HUES64 (cell line): ENCODE measurements at regions not wholly inside any gene's neighbourhood (a gene's known extent, or its start where the extent isn't known, plus 50 kb on each side); places are given as distances from the start of the nearest gene placed in this dataset.

Experiments
- H3K27ac ChIP-seq: 2 replicates; pipeline ENCODE4 v1.7.0; 2013; ENCODE audit warnings: low read depth, low read length, inconsistent platforms
- H3K27me3 ChIP-seq: 2 replicates; pipeline ENCODE4 v1.6.1; 2013; ENCODE audit warnings: mild to moderate bottlenecking, low read length; ENCODE audit not compliant: insufficient read depth
- H3K36me3 ChIP-seq: 2 replicates; pipeline ENCODE4 v1.6.1; 2013; ENCODE audit warnings: mild to moderate bottlenecking, low read length; ENCODE audit not compliant: insufficient read depth
- H3K4me1 ChIP-seq: 2 replicates; pipeline ENCODE4 v1.6.1; 2013; ENCODE audit warnings: mild to moderate bottlenecking, low read length, moderate library complexity; ENCODE audit not compliant: insufficient read depth
- H3K4me3 ChIP-seq: 2 replicates; pipeline ENCODE4 v1.5.1; 2013; ENCODE audit warnings: mild to moderate bottlenecking, low read length, moderate library complexity
- H3K9ac ChIP-seq: 2 replicates; pipeline ENCODE4 v1.6.1; 2013; ENCODE audit warnings: mild to moderate bottlenecking, low read depth, low read length
- H3K9me3 ChIP-seq: 2 replicates; pipeline ENCODE4 v1.6.1; 2013; ENCODE audit warnings: low read depth, low read length; ENCODE audit not compliant: insufficient read depth
- WGBS: fragments of 150-250, 120-280 bp; methylation state at CpG from one replicate; pipeline ENCODE4 v1.1.7; 2013; ENCODE audit warnings: missing lambda C conversion rate; 5-methylcytosine and 5-hydroxymethylcytosine counted together

- H3K4me3 ChIP-seq, result no peak overlapping the region
- no peak overlapping the region for H3K9ac ChIP-seq
- 93% methylated on average over 2 of the region's 2 CpGs for WGBS
- H3K9me3 ChIP-seq, result no peaks in the 10 kb centered on the region
- no peak overlapping the region for H3K27ac ChIP-seq
- H3K36me3 ChIP-seq, result no peaks in the 10 kb centered on the region
- H3K27me3 ChIP-seq, result no peaks in the 10 kb centered on the region
- H3K4me1 ChIP-seq, result no peaks in the 10 kb centered on the region; the same call in 1 of the 2 replicates
These were observed 180.9 kb upstream of the LYZL1 start for GRCh38 chr10:29107866-29108498.

GRCh38 chr10:29109707-29110571 lies 178.9 kb upstream of the LYZL1 start:
- 81% methylated on average over 9 of the region's 9 CpGs for WGBS
- no peak overlapping the region for H3K9ac ChIP-seq
- no peaks in the 10 kb centered on the region for H3K27me3 ChIP-seq
- H3K4me3 ChIP-seq, result no peak overlapping the region
- H3K4me1 ChIP-seq, result no peaks in the 10 kb centered on the region; the same call in 1 of the 2 replicates
- no peak overlapping the region for H3K27ac ChIP-seq
- no peaks in the 10 kb centered on the region for H3K9me3 ChIP-seq
- H3K36me3 ChIP-seq, result no peaks in the 10 kb centered on the region

GRCh38 chr10:29112827-29113615 lies 175.8 kb upstream of the LYZL1 start:
- Histone ChIP-seq H3K4me1 (no peaks in the 10 kb centered on the region; the same call in 1 of the 2 replicates), H3K4me3 (no peak overlapping the region), H3K9me3 (peaks cover 28% of the 10 kb centered on the region), H3K27ac (no peak overlapping the region), H3K9ac (no peak overlapping the region), H3K27me3 (no peaks in the 10 kb centered on the region), H3K36me3 (no peaks in the 10 kb centered on the region)
- WGBS, result 81% methylated on average over 13 of the region's 13 CpGs

GRCh38 chr10:29113616-29113945 lies 175.3 kb upstream of the LYZL1 start:
- Histone ChIP-seq H3K9ac (no peak overlapping the region), H3K27me3 (no peaks in the 10 kb centered on the region), H3K9me3 (peaks cover 33% of the 10 kb centered on the region), H3K4me3 (no peak overlapping the region), H3K27ac (no peak overlapping the region), H3K4me1 (no peaks in the 10 kb centered on the region; the same call in 1 of the 2 replicates), H3K36me3 (no peaks in the 10 kb centered on the region)
- 87% methylated on average over 8 of the region's 8 CpGs for WGBS

GRCh38 chr10:29114141-29114540 lies 174.7 kb upstream of the LYZL1 start:
- no peak overlapping the region for H3K4me3 ChIP-seq
- H3K27me3 ChIP-seq, result no peaks in the 10 kb centered on the region
- peaks cover 38% of the 10 kb centered on the region for H3K9me3 ChIP-seq
- H3K36me3 ChIP-seq, result no peaks in the 10 kb centered on the region
- WGBS, result 96% methylated on average over 7 of the region's 7 CpGs
- H3K27ac ChIP-seq, result no peak overlapping the region
- H3K9ac ChIP-seq, result no peak overlapping the region
- H3K4me1 ChIP-seq, result no peaks in the 10 kb centered on the region; the same call in 1 of the 2 replicates

GRCh38 chr10:29117781-29118180 lies 171.1 kb upstream of the LYZL1 start:
- Histone ChIP-seq H3K9ac (no peak overlapping the region), H3K4me3 (no peak overlapping the region), H3K36me3 (no peaks in the 10 kb centered on the region), H3K27ac (no peak overlapping the region), H3K27me3 (no peaks in the 10 kb centered on the region), H3K4me1 (no peaks in the 10 kb centered on the region), H3K9me3 (peaks cover 38% of the 10 kb centered on the region)

- no peak overlapping the region for H3K4me3 ChIP-seq
- 79% methylated on average over 8 of the region's 8 CpGs for WGBS
- no peaks in the 10 kb centered on the region for H3K27me3 ChIP-seq
- H3K9ac ChIP-seq, result no peak overlapping the region
- peaks cover 38% of the 10 kb centered on the region for H3K9me3 ChIP-seq
- H3K27ac ChIP-seq, result 0 out of 2 replicates have a peak overlapping the region, but pooled peaks have one; percentile 28
- no peaks in the 10 kb centered on the region for H3K4me1 ChIP-seq
- H3K36me3 ChIP-seq, result no peaks in the 10 kb centered on the region
These were observed 169.5 kb upstream of the LYZL1 start for GRCh38 chr10:29119374-29119773.

- 99% methylated on average over 3 of the region's 3 CpGs for WGBS
- H3K27me3 ChIP-seq, result no peaks in the 10 kb centered on the region
- peaks cover 37% of the 10 kb centered on the region for H3K9me3 ChIP-seq
- no peak overlapping the region for H3K9ac ChIP-seq
- H3K36me3 ChIP-seq, result no peaks in the 10 kb centered on the region
- H3K4me3 ChIP-seq, result no peak overlapping the region
- H3K27ac ChIP-seq, result no peak overlapping the region
- no peaks in the 10 kb centered on the region for H3K4me1 ChIP-seq
These were observed 168.7 kb upstream of the LYZL1 start for GRCh38 chr10:29120216-29120615.

- Histone ChIP-seq H3K4me1 (peaks cover 16% of the 10 kb centered on the region), H3K27ac (no peak overlapping the region), H3K9ac (no peak overlapping the region), H3K9me3 (no peaks in the 10 kb centered on the region), H3K4me3 (no peak overlapping the region), H3K36me3 (no peaks in the 10 kb centered on the region), H3K27me3 (no peaks in the 10 kb centered on the region)
- WGBS, result 96% methylated on average over 6 of the region's 6 CpGs
These were observed 164.0 kb upstream of the LYZL1 start for GRCh38 chr10:29124864-29125263.

GRCh38 chr10:29127037-29127700 lies 161.7 kb upstream of the LYZL1 start:
- H3K9ac ChIP-seq, result no peak overlapping the region
- peaks cover 16% of the 10 kb centered on the region for H3K4me1 ChIP-seq
- H3K27me3 ChIP-seq, result no peaks in the 10 kb centered on the region
- no peak overlapping the region for H3K27ac ChIP-seq
- H3K4me3 ChIP-seq, result no peak overlapping the region
- no peaks in the 10 kb centered on the region for H3K36me3 ChIP-seq
- no peaks in the 10 kb centered on the region for H3K9me3 ChIP-seq
- WGBS, result 79% methylated on average over 5 of the region's 7 CpGs
